Transverse colon (tissue), 4 donors: ENCODE measurements at regions not wholly inside any gene's neighbourhood (a gene's known extent, or its start where the extent isn't known, plus 50 kb on each side); places are given as distances from the start of the nearest gene placed in this dataset.

ENCODE experiments used
- DNase-seq: peaks from one replicate; pipeline ENCODE4 v3.0.0-alpha.2; 2019
- H3K27ac ChIP-seq, 4 donors: fragments of 200-600 bp; sonication (generic); 2 replicates each; pipeline ENCODE4 v1.5.1; 2016 to 2018; ENCODE audit warnings: inconsistent platforms in 4 of 4
- H3K27me3 ChIP-seq: fragments of 200-600 bp; sonication (generic); 2 replicates; pipeline ENCODE4 v1.5.1; 2017; ENCODE audit warnings: inconsistent platforms
- H3K36me3 ChIP-seq, 4 donors: fragments of 200-600 bp; sonication (generic); 2 replicates each; pipeline ENCODE4 v1.5.1; 2017 to 2019; ENCODE audit warnings: inconsistent platforms in 4 of 4
- H3K4me1 ChIP-seq, 4 donors: fragments of 200-600 bp; sonication (generic); 2 replicates each; pipeline ENCODE4 v1.5.1; 2017 to 2020; ENCODE audit warnings: inconsistent platforms in 4 of 4
- H3K4me3 ChIP-seq, 4 donors: fragments of 200-600 bp; sonication (generic); 1 replicate in 1 of 4; 2 replicates in 3 of 4; pipeline versions ENCODE4 v1.5.1 to v1.6.1; 2017 to 2019; ENCODE audit warnings: inconsistent platforms in 4 of 4
- H3K9me3 ChIP-seq, 2 donors: fragments of 200-600 bp; sonication (generic); 2 replicates each; pipeline ENCODE4 v1.5.1; 2017 to 2019; ENCODE audit warnings: inconsistent platforms in 2 of 2
- EP300 ChIP-seq: sonication (generic); formaldehyde crosslinking; IDR thresholded peaks from one replicate; pipeline ENCODE4 v1.6.1; 2017; ENCODE audit warnings: antibody characterized with exemption, low read depth
- POLR2A ChIP-seq: fragments of 450-650 bp; IDR thresholded peaks from one replicate; pipeline ENCODE4 v1.6.1; 2016; ENCODE audit warnings: antibody characterized with exemption, mild to moderate bottlenecking, moderate library complexity
- POLR2AphosphoS5 ChIP-seq, 3 donors: sonication (generic); formaldehyde crosslinking; IDR thresholded peaks; one replicate each; pipeline ENCODE4 v1.6.1; 2016; ENCODE audit warnings: antibody characterized with exemption in 3 of 3
- WGBS, 2 donors: methylation state at CpG; one replicate each; pipeline ENCODE4 v1.1.5; 2018; ENCODE audit warnings: low coverage in 1 of 2; 5-methylcytosine and 5-hydroxymethylcytosine counted together
- in situ Hi-C, 4 donors: fragments of 200-750 bp; cut with MboI; loops; one replicate each; pipeline versions ENCODE4 v1.15.0 to v1.15.1; 2017; ENCODE audit warnings: low sequenced_read_pairs in 3 of 4, low pct_ligation_motif_present in 1 of 4, low pct_unique_long_range_greater_than_20kb in 1 of 4
- intact Hi-C: fragments of 100-400 bp; cut with DNase I; formaldehyde crosslinking; loops from one replicate; pipeline ENCODE4 v1.15.1; 2023; ENCODE audit warnings: low total_unique reads
- TF ChIP-seq, protein P1 (sequence below), 5 experiments: fragments of 200-600 bp in 3 of 5; fragments of 450-650 bp in 2 of 5; sonication (generic) in 3 of 5; IDR thresholded peaks; 1 replicate in 2 of 5; 2 replicates in 3 of 5; pipeline ENCODE4 v1.5.1; 2016 to 2017; ENCODE audit warnings: antibody characterized with exemption in 5 of 5, inconsistent platforms in 3 of 5, mild to moderate bottlenecking in 2 of 5, moderate library complexity in 1 of 5

DNA sequence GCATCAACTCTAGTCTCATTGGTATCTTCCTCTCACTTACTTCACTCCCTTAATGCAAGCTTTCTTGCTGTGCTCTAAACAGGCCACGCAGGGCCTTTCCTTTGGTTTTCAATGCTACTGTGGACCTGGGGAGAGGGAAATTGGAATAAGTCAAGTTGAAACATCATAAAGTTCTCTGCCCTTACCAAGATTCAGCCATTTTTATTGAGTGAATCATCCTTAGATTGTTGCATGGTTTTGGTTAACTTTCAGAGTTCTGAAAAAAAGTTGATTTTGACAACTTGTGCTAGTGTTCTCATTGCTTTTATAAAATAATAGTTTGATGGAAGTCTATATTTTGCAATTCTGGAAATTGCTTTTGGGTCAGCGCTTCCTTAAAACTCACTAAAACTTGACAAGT is 852.8 kb upstream of the ACVR2A start:
- DNase-seq, result no peak
- 89 to 97% methylated on average over 2 of the region's 2 CpGs for WGBS, 2 donors
- no peaks in the 10 kb centered on the region for H3K36me3 ChIP-seq
- H3K27ac ChIP-seq, result no peak overlapping the region
- TF ChIP-seq POLR2A (no peak), POLR2AphosphoS5 (IDR thresholded peaks at IDR 0.05) (no peak), EP300 (no peak)
- TF ChIP-seq, protein P1, sequence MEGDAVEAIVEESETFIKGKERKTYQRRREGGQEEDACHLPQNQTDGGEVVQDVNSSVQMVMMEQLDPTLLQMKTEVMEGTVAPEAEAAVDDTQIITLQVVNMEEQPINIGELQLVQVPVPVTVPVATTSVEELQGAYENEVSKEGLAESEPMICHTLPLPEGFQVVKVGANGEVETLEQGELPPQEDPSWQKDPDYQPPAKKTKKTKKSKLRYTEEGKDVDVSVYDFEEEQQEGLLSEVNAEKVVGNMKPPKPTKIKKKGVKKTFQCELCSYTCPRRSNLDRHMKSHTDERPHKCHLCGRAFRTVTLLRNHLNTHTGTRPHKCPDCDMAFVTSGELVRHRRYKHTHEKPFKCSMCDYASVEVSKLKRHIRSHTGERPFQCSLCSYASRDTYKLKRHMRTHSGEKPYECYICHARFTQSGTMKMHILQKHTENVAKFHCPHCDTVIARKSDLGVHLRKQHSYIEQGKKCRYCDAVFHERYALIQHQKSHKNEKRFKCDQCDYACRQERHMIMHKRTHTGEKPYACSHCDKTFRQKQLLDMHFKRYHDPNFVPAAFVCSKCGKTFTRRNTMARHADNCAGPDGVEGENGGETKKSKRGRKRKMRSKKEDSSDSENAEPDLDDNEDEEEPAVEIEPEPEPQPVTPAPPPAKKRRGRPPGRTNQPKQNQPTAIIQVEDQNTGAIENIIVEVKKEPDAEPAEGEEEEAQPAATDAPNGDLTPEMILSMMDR (IDR thresholded peaks at IDR 0.05), result no peak
- no peaks in the 10 kb centered on the region for H3K9me3 ChIP-seq
- in situ Hi-C loops, result no loop called here
- intact Hi-C loops, result no loop called here
- no peak overlapping the region for H3K4me3 ChIP-seq
- H3K27me3 ChIP-seq, result no peaks in the 10 kb centered on the region
- H3K4me1 ChIP-seq, result no peaks in the 10 kb centered on the region

DNA sequence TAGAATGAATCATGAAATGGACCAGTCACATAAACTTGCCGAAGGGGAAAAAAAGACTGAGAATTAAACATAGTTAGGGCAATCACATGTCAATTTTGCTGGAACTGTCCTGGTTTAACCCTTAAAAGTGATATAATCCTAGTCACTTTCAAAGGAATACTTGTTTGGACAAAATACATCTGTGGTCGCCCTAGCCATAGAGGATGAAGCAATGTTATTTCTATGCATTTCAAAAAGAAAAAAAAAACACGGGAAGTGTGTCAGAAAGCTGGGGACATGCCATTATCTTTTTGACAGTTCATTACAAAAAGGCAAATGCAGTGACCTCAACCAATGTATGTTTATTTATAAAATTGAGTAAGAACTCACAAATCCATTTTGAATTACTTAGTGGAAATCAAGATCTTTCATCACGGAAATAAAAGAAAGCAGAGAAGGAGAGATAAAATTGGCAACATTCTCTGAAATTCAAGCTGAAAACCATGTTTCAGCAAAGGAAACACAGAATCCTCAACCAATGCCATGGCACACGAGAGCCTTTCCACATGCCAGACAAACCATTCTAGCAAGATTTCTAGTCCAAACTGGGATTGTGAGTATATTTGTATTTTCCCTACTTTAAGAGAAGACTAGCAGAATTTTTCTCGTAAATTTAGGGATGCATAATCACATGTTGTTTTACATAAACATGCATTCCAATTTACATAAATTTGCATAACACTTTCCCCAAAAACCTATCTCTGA is 854.3 kb upstream of the ACVR2A start:
- Histone ChIP-seq H3K36me3 (no peaks in the 10 kb centered on the region), H3K4me1 (peaks cover 0 to 3% (median 0%) of the 10 kb centered on the region in 4 donors), H3K4me3 (no peak overlapping the region), H3K9me3 (no peaks in the 10 kb centered on the region), H3K27ac (no peak overlapping the region), H3K27me3 (no peaks in the 10 kb centered on the region)
- TF ChIP-seq EP300 (no peak), POLR2AphosphoS5 (IDR thresholded peaks at IDR 0.05) (no peak)
- TF ChIP-seq, protein P1 (IDR thresholded peaks at IDR 0.05), result no peak
- in situ Hi-C loops (no loop called here), intact Hi-C loops (no loop called here)
- WGBS, 2 donors, result 73 to 77% methylated on average over 6 of the region's 6 CpGs
- DNase-seq, result no peak

DNA sequence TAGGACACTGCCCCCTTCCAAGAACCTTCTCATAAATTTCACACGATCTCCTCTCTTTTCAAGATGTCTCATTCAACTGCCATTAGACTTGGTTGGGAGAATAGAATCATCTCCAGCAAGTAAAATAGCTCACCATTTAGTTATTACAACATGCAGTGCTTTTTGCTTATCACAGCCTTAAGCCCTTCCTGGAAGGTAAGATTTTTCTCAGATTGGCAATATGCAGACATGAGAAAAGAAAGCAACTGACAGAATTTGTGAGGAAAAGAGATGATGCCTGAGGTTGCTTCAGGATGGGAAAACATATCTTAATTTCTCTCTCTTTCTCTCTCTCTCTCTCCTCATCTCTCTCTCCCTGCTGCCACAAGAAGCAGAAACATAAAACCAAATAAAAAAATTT is 855.1 kb upstream of the ACVR2A start:
- Histone ChIP-seq H3K36me3 (no peaks in the 10 kb centered on the region), H3K4me1 (peaks cover 0 to 3% (median 0%) of the 10 kb centered on the region in 4 donors), H3K27ac (no peak overlapping the region), H3K27me3 (no peaks in the 10 kb centered on the region), H3K9me3 (no peaks in the 10 kb centered on the region), H3K4me3 (no peak overlapping the region)
- DNase-seq, result no peak
- in situ Hi-C loops, result no loop called here
- 57 to 76% methylated on average over 1 of the region's 1 CpG for WGBS, 2 donors
- TF ChIP-seq, protein P1 (IDR thresholded peaks at IDR 0.05), result no peak
- no peak for TF ChIP-seq POLR2AphosphoS5 (IDR thresholded peaks at IDR 0.05)
- TF ChIP-seq EP300, result no peak
- no peak for TF ChIP-seq POLR2A
- intact Hi-C loops, result no loop called here

DNA sequence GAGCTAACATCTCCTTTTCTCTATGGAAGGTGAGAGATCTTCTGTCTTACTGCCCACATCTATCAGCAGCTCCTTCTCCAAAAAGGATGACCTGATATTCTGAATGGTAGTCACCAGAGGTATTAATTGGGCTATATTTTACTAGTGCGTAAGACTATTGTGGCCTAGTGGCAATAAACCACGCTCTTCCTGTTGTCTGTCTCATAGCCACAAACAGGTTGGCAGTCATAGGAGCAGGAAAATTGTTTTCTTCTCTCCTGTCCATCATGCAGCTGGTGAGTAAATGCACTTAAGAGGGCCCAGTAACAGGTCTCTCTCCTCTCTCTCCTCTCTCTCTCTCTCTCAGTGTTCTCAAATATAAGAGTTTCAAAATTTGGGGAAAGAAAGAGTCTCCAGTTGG is 856.8 kb upstream of the ACVR2A start:
- no peak for DNase-seq

More for the DNA sequence above, 856.8 kb upstream of the ACVR2A start:
- intact Hi-C loops (no loop called here), in situ Hi-C loops (no loop called here)
- no peaks in the 10 kb centered on the region for H3K9me3 ChIP-seq
- 82% methylated on average over 2 of the region's 2 CpGs; no CpG with 5 or more reads in 1 of the 2 donors for WGBS, 2 donors
- no peak overlapping the region for H3K27ac ChIP-seq
- H3K27me3 ChIP-seq, result no peaks in the 10 kb centered on the region
- no peaks in the 10 kb centered on the region for H3K36me3 ChIP-seq
- peaks cover 0 to 3% (median 0%) of the 10 kb centered on the region in 4 donors for H3K4me1 ChIP-seq
- TF ChIP-seq EP300, result no peak
- no peak for TF ChIP-seq POLR2A
- TF ChIP-seq, protein P1 (IDR thresholded peaks at IDR 0.05), result no peak
- no peak for TF ChIP-seq POLR2AphosphoS5 (IDR thresholded peaks at IDR 0.05)
- no peak overlapping the region for H3K4me3 ChIP-seq
